SK-N-SH (cell line): ENCODE measurements at regions not wholly inside any gene's neighbourhood (a gene's known extent, or its start where the extent isn't known, plus 50 kb on each side); places are given as distances from the start of the nearest gene placed in this dataset.

Source experiments
- POLR2AphosphoS5 ChIP-seq: IDR thresholded peaks from 2 replicates; pipeline ENCODE4 v1.6.1; 2012; ENCODE audit warnings: low read depth, low read length
- TAF1 ChIP-seq: IDR thresholded peaks from 2 replicates; pipeline ENCODE4 v1.6.1; 2012; ENCODE audit warnings: low read depth, mild to moderate bottlenecking, low read length, moderate library complexity, borderline replicate concordance
- TF ChIP-seq, protein P1 (sequence below): fragments of 200-600 bp; sonication (generic); IDR thresholded peaks from 2 replicates; pipeline ENCODE4 v1.6.1; 2017; ENCODE audit warnings: antibody characterized with exemption, mild to moderate bottlenecking, moderate library complexity

DNA sequence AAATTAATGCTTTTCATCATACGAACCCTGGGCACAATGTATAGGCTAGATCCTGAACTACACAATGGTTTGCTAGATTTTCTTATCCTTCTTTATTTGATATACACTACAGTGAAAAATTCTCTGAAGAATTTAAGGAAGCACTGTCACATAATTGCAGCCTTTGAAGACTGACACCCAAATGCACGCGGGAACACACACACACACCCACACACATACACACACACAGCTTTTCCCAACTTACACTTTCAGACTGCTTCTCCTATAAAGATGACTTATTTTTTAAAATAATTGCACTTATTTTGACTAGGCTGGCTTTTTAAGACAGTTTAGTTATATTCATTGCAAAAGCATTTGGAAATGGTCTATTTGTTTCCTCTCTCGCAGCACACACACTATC lies 70.0 kb upstream of the LRRN1 start:
- TF ChIP-seq, protein P1, sequence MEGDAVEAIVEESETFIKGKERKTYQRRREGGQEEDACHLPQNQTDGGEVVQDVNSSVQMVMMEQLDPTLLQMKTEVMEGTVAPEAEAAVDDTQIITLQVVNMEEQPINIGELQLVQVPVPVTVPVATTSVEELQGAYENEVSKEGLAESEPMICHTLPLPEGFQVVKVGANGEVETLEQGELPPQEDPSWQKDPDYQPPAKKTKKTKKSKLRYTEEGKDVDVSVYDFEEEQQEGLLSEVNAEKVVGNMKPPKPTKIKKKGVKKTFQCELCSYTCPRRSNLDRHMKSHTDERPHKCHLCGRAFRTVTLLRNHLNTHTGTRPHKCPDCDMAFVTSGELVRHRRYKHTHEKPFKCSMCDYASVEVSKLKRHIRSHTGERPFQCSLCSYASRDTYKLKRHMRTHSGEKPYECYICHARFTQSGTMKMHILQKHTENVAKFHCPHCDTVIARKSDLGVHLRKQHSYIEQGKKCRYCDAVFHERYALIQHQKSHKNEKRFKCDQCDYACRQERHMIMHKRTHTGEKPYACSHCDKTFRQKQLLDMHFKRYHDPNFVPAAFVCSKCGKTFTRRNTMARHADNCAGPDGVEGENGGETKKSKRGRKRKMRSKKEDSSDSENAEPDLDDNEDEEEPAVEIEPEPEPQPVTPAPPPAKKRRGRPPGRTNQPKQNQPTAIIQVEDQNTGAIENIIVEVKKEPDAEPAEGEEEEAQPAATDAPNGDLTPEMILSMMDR: no peak
- TF ChIP-seq POLR2AphosphoS5 (no peak), TAF1 (no peak)
